22Rv1 (cell line): ENCODE measurements at regions not wholly inside any gene's neighbourhood (a gene's known extent, or its start where the extent isn't known, plus 50 kb on each side); places are given as distances from the start of the nearest gene placed in this dataset.

Experiments
- CTCF ChIP-seq: fragments of 450-650 bp; IDR thresholded peaks from 2 replicates; pipeline ENCODE4 v1.5.1; 2017; ENCODE audit warnings: mild to moderate bottlenecking
- ZFX ChIP-seq: fragments of 450-650 bp; IDR thresholded peaks from 2 replicates; pipeline ENCODE4 v1.6.1; 2017; ENCODE audit warnings: antibody characterized with exemption, borderline replicate concordance

GRCh38 chrX:40511258-40511657, 69.5 kb upstream of the ATP6AP2 start:
- TF ChIP-seq CTCF (no peak), ZFX (no peak)
